Mesendoderm (in vitro differentiated cells): ENCODE measurements at regions not wholly inside any gene's neighbourhood (a gene's known extent, or its start where the extent isn't known, plus 50 kb on each side); places are given as distances from the start of the nearest gene placed in this dataset.
A peak's percentile ranks its signal among the peaks of the same experiment; 100 is the strongest.

Experiments
- DNase-seq: peaks from one replicate; pipeline ENCODE4 v3.0.0; 2013
- H2AK5ac ChIP-seq: 2 replicates; pipeline ENCODE4 v1.6.1; 2013; ENCODE audit warnings: low read length, inconsistent platforms
- H2BK120ac ChIP-seq: 2 replicates; pipeline ENCODE4 v1.6.1; 2013; ENCODE audit warnings: low read depth, mild to moderate bottlenecking, low read length, moderate library complexity, mixed read lengths
- H2BK15ac ChIP-seq: replicated peaks from 2 replicates; pipeline ENCODE4 v1.6.1; 2013; ENCODE audit warnings: low read depth, mild to moderate bottlenecking, moderate library complexity
- H2BK5ac ChIP-seq: 2 replicates; pipeline ENCODE4 v1.6.1; 2013; ENCODE audit warnings: low read length, inconsistent platforms
- H3K18ac ChIP-seq: 2 replicates; pipeline ENCODE4 v1.6.1; 2013; ENCODE audit warnings: mild to moderate bottlenecking, low read length, mixed read lengths
- H3K23ac ChIP-seq: one replicate; pipeline ENCODE4 v1.6.1; 2013; ENCODE audit warnings: low read length
- H3K27ac ChIP-seq: 2 replicates; pipeline ENCODE4 v1.5.1; 2013; ENCODE audit warnings: low read depth, mild to moderate bottlenecking, inconsistent platforms, low read length, moderate library complexity
- H3K27me3 ChIP-seq: 2 replicates; pipeline ENCODE4 v1.6.1; 2013; ENCODE audit warnings: low read length, control low read depth, mild to moderate bottlenecking, inconsistent platforms; ENCODE audit not compliant: insufficient read depth, poor library complexity
- H3K36me3 ChIP-seq: 2 replicates; pipeline ENCODE4 v1.6.1; 2013; ENCODE audit warnings: low read length, inconsistent platforms; ENCODE audit not compliant: control insufficient read depth, insufficient read depth
- H3K4ac ChIP-seq: one replicate; pipeline ENCODE4 v1.6.1; 2013; ENCODE audit warnings: low read depth, mild to moderate bottlenecking, low read length, moderate library complexity
- H3K4me1 ChIP-seq: 2 replicates; pipeline ENCODE4 v1.6.1; 2013; ENCODE audit warnings: low read depth, low read length, inconsistent platforms; ENCODE audit not compliant: control insufficient read depth
- H3K4me2 ChIP-seq: 2 replicates; pipeline ENCODE4 v1.6.1; 2013; ENCODE audit warnings: low read length
- H3K4me3 ChIP-seq: 2 replicates; pipeline ENCODE4 v1.5.1; 2013; ENCODE audit warnings: mild to moderate bottlenecking, low read length
- H3K56ac ChIP-seq: one replicate; pipeline ENCODE4 v1.6.1; 2013; ENCODE audit warnings: low read length
- H3K79me1 ChIP-seq: 2 replicates; pipeline ENCODE4 v1.6.1; 2013; ENCODE audit warnings: low read length, inconsistent platforms
- H3K79me2 ChIP-seq: 2 replicates; pipeline ENCODE4 v1.6.1; 2013; ENCODE audit warnings: mild to moderate bottlenecking, low read length; ENCODE audit not compliant: control insufficient read depth, insufficient read depth
- H3K9ac ChIP-seq: 2 replicates; pipeline ENCODE4 v1.6.1; 2013; ENCODE audit warnings: low read length, inconsistent platforms
- H4K5ac ChIP-seq: one replicate; pipeline ENCODE4 v1.6.1; 2013; ENCODE audit warnings: low read length
- H4K8ac ChIP-seq: one replicate; pipeline ENCODE4 v1.6.1; 2013; ENCODE audit warnings: low read depth, mild to moderate bottlenecking, control low read depth, low read length, moderate library complexity
- WGBS: extraction: QIAGEN DNeasy Blood & Tissue Kit; methylation state at CpG from one replicate; pipeline ENCODE4 v1.1.7; 2013; ENCODE audit warnings: low lambda C conversion rate, missing lambda C conversion rate; ENCODE audit not compliant: insufficient coverage; ENCODE audit errors: extremely low coverage; 5-methylcytosine and 5-hydroxymethylcytosine counted together

DNA sequence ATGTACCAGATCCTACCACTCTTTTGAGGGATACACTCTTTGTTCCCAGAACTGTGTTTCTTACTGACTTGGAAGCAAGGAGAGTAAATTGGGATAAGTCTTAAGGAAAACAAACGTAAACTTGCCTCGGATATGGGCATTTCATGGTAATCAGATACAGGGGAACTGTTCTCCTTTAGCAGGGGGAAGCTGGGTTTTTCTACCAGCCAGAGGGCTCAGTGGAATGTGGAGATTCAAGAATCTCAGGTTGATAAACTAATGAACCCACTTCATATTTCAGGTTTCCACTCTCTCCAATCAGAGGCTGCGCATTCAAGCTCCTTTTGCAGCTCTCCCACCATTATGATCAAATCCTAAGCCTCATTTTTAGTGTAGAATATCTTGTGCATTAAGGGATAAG, 676.5 kb upstream of the FSHR start:
- H2BK120ac ChIP-seq = no peak overlapping the region
- no peak overlapping the region for H3K27ac ChIP-seq
- no peaks in the 10 kb centered on the region for H3K79me2 ChIP-seq
- no peak overlapping the region for H2BK15ac ChIP-seq
- H3K4ac ChIP-seq = no peak overlapping the region
- no peaks in the 10 kb centered on the region for H3K27me3 ChIP-seq
- H3K4me1 ChIP-seq = no peaks in the 10 kb centered on the region
- H3K56ac ChIP-seq = no peak overlapping the region
- H4K8ac ChIP-seq = no peak overlapping the region
- no peak overlapping the region for H4K5ac ChIP-seq
- H3K4me3 ChIP-seq = no peak overlapping the region
- H3K79me1 ChIP-seq = no peaks in the 10 kb centered on the region
- H3K9ac ChIP-seq = no peak overlapping the region
- no peak overlapping the region for H3K4me2 ChIP-seq
- H3K18ac ChIP-seq = no peak overlapping the region
- no CpG with 5 or more reads among the region's 3 CpGs for WGBS
- no peak overlapping the region for H2BK5ac ChIP-seq
- no peak for DNase-seq
- no peak overlapping the region for H3K23ac ChIP-seq
- H3K36me3 ChIP-seq = no peaks in the 10 kb centered on the region
- H2AK5ac ChIP-seq = no peak overlapping the region

DNA sequence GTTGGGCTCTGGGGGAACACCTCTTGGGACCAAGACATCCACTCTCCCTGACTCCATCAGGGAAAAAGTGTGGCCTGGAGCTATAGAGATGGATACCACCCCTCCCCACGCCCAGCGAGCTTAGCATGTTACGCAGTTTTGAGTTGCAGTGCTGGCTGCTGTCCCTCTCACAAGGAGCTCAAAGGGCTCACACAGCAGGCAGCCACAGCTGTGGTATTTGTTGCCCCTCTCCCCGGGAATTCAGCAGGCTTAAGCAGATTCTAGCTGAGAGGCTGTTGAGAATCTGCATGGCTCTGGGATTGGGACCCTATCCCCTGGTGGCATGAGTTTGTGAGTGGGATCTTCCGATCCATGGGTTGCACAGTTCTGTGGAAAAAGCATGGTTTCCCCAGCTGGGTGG, 673.1 kb upstream of the FSHR start:
- Histone ChIP-seq H3K4me3 (no peak overlapping the region), H4K8ac (no peak overlapping the region), H3K18ac (no peak overlapping the region), H3K4me2 (no peak overlapping the region), H3K23ac (no peak overlapping the region), H3K27ac (no peak overlapping the region), H3K4me1 (no peaks in the 10 kb centered on the region), H3K79me2 (no peaks in the 10 kb centered on the region), H2AK5ac (no peak overlapping the region), H3K27me3 (no peaks in the 10 kb centered on the region), H3K79me1 (no peaks in the 10 kb centered on the region), H2BK120ac (no peak overlapping the region), H2BK5ac (no peak overlapping the region), H4K5ac (no peak overlapping the region), H3K9ac (no peak overlapping the region), H2BK15ac (no peak overlapping the region), H3K36me3 (no peaks in the 10 kb centered on the region), H3K4ac (no peak overlapping the region), H3K56ac (no peak overlapping the region)
- no CpG with 5 or more reads among the region's 5 CpGs for WGBS
- peak; percentile 58 for DNase-seq

DNA sequence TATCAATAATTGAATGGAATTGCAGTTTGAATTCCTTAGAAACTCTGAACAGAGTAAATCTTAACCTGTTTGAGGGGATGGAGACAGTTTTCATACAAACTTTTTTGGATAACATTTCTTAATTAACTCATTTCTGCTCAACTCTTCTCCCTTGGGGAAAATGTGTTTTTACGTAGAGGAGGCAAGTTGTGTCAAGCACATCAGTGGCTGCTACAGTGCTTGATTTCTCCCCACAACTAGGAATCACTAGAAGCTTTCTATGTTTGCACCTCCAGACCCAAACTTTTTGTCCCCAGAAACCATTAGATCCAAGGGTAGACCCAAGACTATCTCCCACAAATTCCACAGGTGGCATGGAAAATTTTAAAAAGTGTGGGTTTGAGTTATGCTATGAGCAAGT, 658.9 kb upstream of the FSHR start:
- Histone ChIP-seq H3K36me3 (no peaks in the 10 kb centered on the region), H3K27ac (no peak overlapping the region), H3K9ac (no peak overlapping the region), H3K4me1 (no peaks in the 10 kb centered on the region), H3K23ac (no peak overlapping the region), H4K5ac (no peak overlapping the region), H3K79me2 (no peaks in the 10 kb centered on the region), H2AK5ac (no peak overlapping the region), H3K4me3 (no peak overlapping the region), H3K18ac (no peak overlapping the region), H2BK15ac (no peak overlapping the region), H2BK120ac (no peak overlapping the region), H4K8ac (no peak overlapping the region), H3K27me3 (no peaks in the 10 kb centered on the region), H2BK5ac (no peak overlapping the region), H3K56ac (no peak overlapping the region), H3K4me2 (no peak overlapping the region), H3K4ac (no peak overlapping the region), H3K79me1 (no peaks in the 10 kb centered on the region)
- DNase-seq = no peak
- no CpG with 5 or more reads among the region's 1 CpG for WGBS

DNA sequence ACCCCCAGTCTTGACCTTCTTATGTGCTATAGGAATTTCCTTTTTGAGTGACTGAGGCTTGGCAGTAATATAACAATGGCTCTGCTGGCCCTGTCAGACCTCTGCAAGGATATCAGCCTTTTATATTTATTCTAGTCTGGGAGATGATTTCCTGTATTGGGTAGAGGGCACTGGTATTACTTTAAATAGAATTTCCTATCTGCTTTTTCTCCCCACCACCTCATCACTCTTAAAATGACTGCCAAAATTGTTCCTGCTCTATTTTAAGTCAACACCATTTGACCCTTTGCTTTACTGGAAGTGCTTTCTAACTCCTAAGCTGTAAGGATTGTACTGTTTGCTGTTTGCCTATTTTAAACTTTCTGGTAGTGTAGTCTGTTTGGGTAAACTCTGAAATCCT, 658.4 kb upstream of the FSHR start:
- Histone ChIP-seq H3K27me3 (no peaks in the 10 kb centered on the region), H3K18ac (no peak overlapping the region), H3K4ac (no peak overlapping the region), H4K8ac (no peak overlapping the region), H2BK120ac (no peak overlapping the region), H3K23ac (no peak overlapping the region), H3K4me1 (no peaks in the 10 kb centered on the region), H3K79me2 (no peaks in the 10 kb centered on the region), H2BK5ac (no peak overlapping the region), H3K4me3 (no peak overlapping the region), H3K79me1 (no peaks in the 10 kb centered on the region), H4K5ac (no peak overlapping the region), H3K27ac (no peak overlapping the region), H3K56ac (peak overlapping the region; percentile 15), H3K9ac (no peak overlapping the region), H3K4me2 (no peak overlapping the region), H2BK15ac (no peak overlapping the region), H2AK5ac (no peak overlapping the region), H3K36me3 (no peaks in the 10 kb centered on the region)
- no peak for DNase-seq

DNA sequence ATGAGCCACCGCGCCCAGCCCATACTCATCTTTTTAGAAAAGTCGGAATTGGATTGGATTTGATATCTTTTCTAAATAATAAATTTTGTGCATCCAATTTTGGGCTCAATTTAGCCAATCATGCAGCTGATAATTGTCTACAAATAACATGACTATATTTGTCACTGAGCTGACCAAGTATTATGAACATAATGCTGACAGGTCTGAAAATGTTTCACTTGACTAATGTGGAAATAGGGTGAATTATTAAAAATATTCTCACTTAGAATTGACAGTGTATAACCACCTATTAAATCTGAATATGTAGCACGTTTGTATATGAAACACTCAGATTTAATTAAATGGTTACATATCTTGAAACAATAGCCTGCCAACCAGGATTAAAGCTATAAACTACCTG, 657.2 kb upstream of the FSHR start:
- no CpG with 5 or more reads among the region's 4 CpGs for WGBS
- no peak overlapping the region for H3K23ac ChIP-seq
- H3K4me2 ChIP-seq = no peak overlapping the region
- no peak overlapping the region for H2BK5ac ChIP-seq
- H3K56ac ChIP-seq = no peak overlapping the region
- H3K36me3 ChIP-seq = no peaks in the 10 kb centered on the region
- H3K4me1 ChIP-seq = no peaks in the 10 kb centered on the region
- no peaks in the 10 kb centered on the region for H3K27me3 ChIP-seq
- H3K4ac ChIP-seq = no peak overlapping the region
- no peak for DNase-seq
- no peak overlapping the region for H3K9ac ChIP-seq
- H3K18ac ChIP-seq = no peak overlapping the region
- no peak overlapping the region for H4K5ac ChIP-seq
- H2AK5ac ChIP-seq = no peak overlapping the region
- no peak overlapping the region for H2BK15ac ChIP-seq
- H3K79me2 ChIP-seq = no peaks in the 10 kb centered on the region
- H2BK120ac ChIP-seq = no peak overlapping the region
- H3K4me3 ChIP-seq = no peak overlapping the region
- no peaks in the 10 kb centered on the region for H3K79me1 ChIP-seq
- no peak overlapping the region for H4K8ac ChIP-seq
- H3K27ac ChIP-seq = no peak overlapping the region

DNA sequence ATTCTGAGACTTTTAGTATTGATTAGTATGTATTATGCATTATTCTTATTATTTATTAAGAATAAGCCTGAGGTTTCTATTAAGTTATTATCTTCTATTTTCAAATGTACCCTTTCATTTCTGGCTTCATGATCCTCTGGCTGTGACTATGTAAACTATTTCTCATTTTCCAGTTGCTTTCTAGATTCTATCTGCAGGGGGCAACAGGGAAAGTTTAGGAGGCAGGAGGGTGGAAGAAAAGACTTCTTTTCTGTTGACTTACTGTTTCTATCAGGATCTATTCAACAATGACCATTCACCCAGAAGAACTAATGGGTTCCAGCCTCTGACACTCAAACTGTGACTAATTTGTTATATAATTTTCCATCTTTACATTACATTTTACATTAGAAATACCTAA, 653.4 kb upstream of the FSHR start:
- no peak overlapping the region for H4K8ac ChIP-seq
- H3K4me3 ChIP-seq = no peak overlapping the region
- H3K18ac ChIP-seq = no peak overlapping the region
- no peak overlapping the region for H2BK120ac ChIP-seq
- DNase-seq = peak; percentile 35
- no peak overlapping the region for H3K56ac ChIP-seq
- H3K4me2 ChIP-seq = no peak overlapping the region
- H3K4ac ChIP-seq = no peak overlapping the region
- H3K9ac ChIP-seq = no peak overlapping the region
- no peak overlapping the region for H3K23ac ChIP-seq
- H4K5ac ChIP-seq = no peak overlapping the region
- no peaks in the 10 kb centered on the region for H3K4me1 ChIP-seq
- H2AK5ac ChIP-seq = no peak overlapping the region
- H3K27ac ChIP-seq = no peak overlapping the region
- H3K36me3 ChIP-seq = no peaks in the 10 kb centered on the region
- no peak overlapping the region for H2BK15ac ChIP-seq
- H3K27me3 ChIP-seq = no peaks in the 10 kb centered on the region
- H3K79me2 ChIP-seq = no peaks in the 10 kb centered on the region
- H2BK5ac ChIP-seq = no peak overlapping the region
- H3K79me1 ChIP-seq = no peaks in the 10 kb centered on the region
